ENCODE measurements at regions not wholly inside any gene's neighbourhood (a gene's known extent, or its start where the extent isn't known, plus 50 kb on each side); places are given as distances from the start of the nearest gene placed in this dataset.

DNA sequence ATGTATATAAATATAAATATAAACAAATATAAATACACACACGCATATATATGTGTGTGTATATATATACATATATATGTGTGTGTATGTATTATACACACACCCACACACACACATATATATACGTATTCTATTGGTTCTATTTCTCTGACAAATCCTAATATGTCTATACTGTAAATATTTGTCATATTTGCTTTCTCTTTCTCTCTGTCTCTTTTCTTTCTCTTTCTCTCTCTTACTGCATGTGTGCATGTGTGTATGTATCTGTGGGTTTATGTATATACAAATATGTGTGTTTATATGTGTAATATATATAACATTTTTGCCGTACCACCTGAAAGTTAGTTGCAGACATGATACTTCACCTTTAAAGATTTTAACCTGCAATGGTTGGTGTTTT is 174.2 kb upstream of the PLEKHG7 start:
- DNase-seq, result no peak

DNA sequence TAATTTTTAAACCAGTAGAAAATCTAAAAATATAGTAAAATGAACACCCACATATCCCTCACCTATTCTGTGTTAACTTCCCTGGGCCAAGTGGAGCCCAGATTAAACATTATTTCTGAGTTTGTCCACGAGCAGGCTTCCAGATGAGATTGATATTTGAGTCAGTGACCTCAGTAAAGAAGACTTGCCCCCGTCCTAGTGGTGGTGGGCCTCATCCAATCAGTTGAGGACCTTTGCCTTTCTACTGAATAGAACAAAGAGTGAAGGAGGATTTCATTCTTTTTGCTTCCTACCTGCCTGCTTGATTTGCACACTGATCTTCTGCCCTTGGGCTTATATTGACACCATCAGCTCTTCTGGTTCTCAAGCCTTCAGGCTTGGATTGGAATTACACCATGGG is 174.7 kb upstream of the PLEKHG7 start:
- DNase-seq, result no peak

DNA sequence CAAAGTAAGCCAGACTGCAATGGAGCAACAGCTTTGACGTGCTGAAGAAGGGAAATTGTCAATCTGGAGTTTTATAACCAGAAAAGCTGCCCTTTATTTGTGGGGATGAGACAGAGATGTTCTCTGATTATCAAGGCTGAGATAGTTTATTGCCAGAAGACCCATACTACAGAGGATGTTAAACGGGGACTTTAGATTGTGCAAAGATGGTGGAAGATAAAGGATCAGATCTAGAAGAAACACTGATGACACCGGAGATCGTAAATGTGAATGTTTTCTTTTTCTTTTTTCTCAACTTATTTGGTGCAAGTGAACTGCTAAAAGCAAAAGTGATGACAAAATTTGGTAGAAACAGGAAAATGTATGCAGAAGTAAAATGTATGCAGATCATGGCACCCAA is 178.3 kb upstream of the PLEKHG7 start:
- DNase-seq, result no peak

DNA sequence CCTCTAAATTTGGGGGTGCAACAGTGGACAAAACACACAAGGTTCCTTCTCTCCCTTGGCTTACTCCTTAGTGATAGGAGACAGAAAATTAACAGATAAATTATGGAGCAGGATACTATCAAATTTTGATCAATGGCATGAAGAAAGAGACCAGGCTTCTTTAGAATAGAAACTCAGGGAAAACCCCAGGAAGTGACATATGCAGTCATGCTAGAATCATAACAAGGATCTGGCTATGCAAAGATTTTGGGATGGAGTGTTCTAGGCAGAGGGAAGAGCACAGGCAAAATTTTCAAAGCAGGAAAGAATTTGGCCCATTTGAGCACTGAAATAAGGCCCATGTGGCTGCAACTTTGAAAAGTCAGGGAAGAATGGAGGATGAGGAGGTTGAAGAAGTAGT is 182.3 kb upstream of the PLEKHG7 start:
- no peak for DNase-seq

DNA sequence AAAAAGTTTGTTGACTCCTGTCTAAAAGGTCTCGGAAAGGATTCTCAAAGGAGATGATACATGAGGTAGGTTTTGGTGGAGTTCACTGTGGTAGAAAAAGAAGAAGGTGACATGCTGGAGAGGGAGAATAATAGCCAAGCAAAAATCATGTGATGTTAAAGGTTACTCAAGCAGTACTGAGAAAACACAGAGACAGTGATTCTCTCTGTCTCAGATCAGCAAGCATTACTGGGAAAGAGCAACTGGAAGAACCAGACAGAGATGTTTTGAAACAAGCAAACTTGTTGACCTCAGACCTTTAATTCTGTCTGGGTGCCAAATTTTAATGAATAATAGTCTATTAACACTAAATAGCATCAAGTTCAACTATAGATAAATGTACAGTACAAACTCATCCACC is 183.5 kb upstream of the PLEKHG7 start:
- no peak for DNase-seq

DNA sequence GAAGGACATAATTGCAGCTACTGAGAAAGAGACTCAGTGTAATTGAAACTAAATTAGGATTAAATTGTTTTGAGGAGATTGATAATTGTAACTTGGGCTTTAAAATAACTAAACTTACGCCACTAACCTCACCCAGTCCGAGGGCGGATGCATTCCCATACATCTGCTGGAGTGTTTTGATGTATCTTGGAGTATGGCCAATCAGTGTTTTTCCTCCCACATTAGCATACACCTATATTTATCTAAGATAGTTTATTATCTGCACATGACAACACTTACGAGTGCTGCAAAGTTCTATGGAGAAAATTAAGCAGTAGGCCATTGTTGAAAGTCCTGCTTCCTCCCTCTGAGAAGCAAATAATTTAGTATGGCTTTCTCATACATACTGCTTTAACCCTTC is 184.7 kb upstream of the PLEKHG7 start:
- no peak for DNase-seq

DNA sequence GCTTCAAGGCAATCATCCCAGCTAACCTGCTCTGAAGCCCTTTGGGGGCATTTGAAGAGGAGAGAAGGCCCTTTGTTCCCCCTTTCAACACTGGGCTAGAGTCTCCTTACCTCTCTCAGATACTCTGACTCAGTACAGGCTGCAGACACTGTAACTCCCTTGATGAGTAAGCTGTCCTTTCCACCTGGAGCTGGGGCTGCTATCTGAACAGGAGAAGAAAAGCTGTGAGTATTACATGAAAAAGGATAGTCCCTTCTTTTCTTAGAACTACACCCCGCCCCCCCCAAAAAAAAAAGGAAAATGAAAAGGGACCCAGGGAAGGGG is 186.6 kb upstream of the PLEKHG7 start:
- no peak for DNase-seq

DNA sequence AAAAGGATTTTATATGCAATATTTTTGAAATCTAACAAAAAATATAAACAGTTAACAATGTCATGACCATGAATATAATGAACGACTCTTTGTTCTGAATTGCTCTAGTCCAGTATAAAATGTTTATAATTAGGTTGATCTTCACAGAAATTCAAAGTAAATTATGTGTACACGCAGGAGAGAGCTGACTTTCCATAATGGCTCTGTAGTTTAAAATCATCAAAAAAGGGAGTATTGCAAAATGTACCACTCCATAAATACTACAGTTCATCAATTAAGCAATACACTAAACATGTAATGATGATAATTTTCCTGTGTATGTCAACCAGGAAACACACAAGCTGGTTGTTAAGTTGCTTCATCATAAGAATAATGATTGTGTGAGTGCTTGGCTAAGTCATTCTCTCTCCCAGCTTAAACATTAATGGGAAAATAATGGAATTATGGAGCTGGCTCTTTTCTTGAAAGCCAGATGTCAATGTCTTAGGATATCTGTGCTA is 189.5 kb upstream of the PLEKHG7 start:
- no peak for DNase-seq

DNA sequence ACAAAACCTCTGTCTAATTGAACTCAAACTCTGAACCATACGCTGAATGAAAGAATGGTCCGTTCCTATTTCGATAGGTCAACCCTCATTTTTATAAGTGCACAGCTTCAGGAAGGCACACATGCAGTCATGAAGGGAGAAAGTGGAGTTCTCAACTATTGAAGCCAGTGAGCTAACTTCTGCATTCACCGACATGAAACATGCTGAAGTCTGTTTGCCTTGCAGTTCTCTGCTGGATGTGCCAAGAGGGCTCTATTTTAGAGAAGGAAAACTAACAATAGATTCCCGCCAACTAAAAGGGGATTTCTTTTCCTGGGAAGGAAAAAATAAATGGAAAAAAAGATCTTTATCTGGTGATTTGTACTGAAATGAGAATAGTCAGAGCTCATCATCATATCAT is 191.0 kb upstream of the PLEKHG7 start:
- no peak for DNase-seq

DNA sequence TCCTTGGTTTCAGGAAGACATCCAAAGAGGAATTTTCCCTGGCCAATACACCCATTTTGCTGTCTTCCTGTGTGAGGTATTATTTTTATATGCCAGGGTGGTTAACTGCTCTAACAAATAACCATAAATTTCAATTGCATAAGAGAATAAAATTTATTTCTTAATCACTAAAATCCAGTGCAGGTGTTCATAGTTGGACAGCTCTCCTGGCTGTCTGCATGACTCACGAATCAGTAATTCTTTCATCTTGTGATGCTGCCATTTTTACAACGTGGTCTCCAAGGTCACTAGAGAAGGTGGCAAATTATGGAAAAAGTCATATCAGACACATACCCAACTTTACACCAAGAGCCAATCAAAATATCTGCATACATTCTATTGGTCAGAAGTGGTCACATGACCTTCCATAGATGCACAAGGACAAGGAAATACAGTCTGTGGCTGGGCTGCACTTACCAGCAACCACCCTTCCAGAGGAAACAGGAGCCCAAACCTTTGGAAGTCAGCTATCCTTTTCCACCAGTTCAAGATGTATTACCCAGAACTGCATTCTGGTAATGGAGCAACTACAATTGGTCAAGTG is 193.5 kb upstream of the PLEKHG7 start:
- no peak for DNase-seq

DNA sequence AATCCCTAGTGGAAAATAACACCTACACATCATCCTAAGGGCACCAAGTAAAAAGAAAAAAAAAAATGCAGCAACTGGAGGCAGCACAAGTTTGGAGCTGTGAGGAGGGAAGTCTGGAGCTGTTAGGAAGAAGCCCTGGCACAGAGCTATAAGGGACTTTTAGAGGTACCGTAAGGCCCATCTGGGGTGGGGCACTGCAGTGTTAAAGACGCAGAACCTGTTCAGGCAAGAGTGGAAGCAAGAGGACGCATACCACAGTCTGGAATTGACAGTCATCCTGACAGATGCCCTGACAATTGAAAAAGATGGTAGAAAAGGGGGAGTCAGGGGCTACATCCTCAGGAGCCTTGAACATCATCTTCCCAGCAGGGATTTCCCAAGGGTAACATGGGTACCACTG is 195.9 kb upstream of the PLEKHG7 start:
- DNase-seq, result no peak

DNA sequence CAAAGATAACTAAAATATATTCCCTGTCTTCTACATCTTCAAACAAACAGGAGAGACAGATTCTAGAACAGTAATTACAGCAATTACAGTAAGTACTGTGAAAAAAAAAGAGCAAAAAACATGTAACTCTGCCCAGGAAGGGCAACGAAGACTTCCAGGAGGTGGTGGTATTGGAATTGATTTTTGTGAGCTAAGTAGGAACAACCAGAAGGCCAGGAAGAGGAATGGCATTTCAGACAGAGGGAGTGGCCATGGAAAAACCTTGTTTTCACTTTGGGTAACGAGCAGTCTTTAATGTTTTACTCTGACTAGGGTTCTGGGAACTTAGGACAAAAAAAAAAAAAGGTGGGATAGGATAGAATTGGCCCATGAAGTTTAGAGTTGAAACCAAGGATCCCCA is 196.3 kb upstream of the PLEKHG7 start:
- DNase-seq, result no peak

DNA sequence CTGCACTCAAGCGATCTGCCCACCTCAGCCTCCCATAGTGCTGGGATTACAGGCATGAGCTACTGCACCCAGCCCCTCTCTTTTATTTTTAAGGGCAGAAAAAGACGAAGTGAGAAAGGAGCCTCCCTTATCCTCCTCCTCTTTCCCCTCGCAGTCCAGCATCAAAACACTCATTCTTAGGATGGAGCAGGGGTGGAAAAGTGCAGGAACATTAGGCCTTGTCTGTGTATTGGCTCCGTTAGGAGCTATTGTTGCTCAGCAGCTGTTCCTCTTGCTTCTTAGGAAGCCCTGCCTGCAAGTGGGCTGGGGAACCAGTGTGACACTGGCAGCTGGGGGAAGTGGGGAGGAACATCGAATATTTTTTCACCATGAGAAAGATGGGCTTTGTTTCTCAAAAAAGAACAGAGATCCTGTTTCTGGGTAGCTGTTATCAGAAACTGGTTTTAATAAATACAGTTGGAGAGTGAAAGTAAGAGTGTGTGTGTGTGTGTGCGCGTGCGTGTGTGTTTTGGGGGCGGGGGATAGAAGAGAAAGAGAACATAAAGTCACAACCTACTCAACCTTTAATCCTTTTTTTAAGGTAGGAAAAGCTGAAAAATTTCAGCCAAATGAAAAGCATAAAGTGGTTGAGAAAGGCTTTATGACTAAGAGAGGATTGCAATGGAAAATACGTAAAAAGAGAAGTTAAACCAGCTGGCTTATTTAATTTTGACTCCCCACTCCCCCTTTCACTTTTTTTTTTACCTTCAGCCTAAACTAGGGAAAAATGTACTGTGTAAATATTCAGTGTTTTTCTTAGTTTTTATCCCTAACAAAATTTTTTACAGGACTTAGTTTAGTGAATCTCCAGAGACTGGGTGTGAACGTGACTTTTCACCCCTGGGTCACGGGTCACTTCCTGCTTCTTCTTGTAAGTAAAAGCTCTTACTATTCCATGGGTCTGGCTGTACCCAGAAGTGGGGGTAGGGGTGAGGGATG is 197.2 kb upstream of the PLEKHG7 start:
- DNase-seq, result peak in 3 of 4 experiments; percentile 5 to 23 (median 11)

DNA sequence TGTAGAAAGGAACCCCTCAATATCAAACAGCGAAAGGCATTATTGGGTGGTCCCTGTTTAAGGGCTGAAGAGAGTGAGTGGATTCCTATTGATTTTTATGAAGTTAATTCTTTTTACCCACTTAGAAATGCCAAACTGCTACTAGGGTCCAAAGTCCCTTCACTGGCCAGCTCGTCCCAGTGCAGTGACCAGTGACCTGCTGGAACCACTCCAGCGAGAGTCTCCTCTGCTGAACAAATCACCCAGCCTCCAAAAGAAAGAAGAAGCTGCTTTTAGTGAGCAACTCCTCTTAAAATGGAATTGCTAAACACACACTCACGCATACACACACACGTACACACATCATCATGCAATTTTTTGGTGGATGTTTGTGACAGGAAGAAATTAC is 198.2 kb upstream of the PLEKHG7 start:
- no peak for DNase-seq

DNA sequence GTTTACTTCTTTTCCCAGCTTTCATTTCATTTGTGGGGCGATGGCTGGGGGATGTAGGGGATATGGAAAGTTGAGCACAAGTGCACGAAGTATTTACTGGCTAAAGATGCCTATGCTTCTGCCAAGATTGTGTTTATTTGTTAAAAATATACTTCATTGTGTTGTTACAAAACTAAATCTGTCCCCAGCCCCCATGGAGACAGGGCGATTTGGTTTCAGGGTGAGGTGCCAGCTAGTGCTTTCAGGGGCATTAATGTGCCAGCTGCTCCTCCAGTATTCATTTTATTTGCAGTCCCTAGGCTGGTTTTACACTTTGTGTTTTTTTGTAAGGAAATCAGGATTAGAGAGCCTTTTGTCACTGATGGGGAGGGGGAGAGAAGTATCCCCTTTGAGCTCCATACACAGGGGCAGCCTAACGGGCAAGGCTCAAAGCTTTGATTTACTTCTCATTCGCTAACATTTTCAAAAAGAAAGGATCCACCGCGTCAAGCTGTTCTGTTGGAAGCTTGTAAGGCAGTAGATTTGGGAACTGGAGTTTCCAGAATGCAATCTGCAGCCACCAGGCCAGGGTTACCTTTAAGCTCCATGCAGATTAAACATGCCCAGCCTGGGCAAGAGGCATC is 198.7 kb upstream of the PLEKHG7 start:
- no peak for DNase-seq

DNA sequence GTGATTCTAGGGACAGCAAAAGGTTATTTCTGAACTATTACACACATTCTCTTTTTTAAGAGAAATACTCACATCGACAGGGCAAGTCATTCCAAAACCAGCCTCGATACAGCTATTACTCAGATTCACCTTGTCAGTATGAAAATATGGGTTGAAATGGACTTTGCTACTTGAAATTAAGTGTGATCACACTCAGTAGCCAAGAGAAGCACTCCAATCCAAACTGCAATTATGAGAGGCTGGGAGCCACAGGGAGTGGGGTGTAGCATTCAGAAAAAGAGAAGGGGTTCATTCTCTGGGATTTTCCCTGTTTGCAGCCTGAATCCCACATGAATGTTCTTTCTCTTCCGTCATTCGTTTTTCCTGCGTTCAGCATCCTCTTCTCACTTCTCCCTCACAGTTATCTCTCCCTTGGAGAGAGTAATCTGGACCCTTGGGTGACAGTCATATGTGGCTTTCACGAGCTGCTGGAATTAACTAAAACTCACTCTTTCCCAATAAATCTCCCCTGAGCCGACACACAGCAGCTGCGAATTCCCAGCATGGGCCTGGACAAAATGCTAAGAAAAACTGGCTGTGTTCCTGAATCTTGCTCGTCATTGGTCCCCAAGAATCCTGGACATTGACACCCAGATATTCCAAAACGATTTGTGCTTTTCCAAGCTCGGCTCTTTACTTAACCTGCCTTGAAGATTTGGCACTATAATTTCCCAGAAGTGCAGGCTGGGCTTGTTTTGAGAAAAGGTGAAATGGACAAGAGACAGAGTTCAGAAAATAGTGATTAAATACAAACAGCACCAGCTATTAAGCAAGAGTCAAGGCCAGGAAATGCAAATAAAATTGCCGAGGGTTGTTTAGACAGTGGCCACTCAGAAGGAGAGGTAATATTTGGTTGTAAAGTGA is 199.5 kb upstream of the PLEKHG7 start:
- no peak for DNase-seq

DNA sequence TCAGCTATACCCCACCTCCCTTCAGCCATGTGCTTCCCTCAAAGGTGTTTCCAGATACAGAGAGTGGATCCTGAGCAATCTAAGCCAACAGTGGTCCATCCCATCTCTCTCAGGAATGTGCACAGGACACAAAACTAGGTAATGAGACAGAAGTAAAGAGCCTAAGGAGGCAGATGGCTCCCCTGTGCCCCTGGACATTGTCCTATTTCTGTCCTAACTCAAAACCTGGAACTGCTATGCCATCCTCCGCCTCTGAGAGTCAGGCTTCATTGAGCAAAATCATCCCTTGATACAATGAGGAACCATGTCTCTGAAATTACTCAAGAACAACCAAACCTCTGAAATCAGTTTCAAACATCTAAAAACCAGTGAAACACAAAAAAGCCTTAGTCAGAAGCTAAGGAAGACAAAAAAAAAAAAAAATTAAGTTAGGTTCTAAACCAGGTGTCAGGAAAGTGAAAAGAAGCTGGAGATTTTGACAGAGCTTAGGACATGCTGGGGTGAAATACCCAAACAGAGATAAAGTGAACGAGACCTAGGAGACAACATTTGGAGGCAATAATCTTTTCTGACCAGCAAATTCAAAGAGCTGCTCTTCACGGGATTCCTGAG is 200.3 kb upstream of the PLEKHG7 start:
- no peak for DNase-seq

DNA sequence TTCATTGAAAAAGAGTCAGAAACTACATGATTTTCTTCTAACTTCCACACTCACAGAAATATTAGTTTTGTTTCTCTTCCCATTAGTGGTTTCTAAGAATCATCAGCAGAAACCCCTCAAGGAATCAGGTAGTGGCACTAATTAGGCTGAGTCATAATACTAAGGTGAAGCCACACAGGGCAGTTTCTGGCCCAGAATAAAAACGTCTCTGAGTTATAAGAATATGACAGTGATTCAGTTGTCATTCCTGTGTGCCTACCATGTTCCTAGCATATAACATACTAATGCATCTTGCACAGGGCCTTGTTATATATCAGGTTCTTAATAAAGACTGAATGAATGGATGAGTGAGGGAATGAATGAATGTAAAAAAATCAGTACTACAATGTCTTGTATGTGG is 206.0 kb upstream of the PLEKHG7 start:
- DNase-seq, result no peak

DNA sequence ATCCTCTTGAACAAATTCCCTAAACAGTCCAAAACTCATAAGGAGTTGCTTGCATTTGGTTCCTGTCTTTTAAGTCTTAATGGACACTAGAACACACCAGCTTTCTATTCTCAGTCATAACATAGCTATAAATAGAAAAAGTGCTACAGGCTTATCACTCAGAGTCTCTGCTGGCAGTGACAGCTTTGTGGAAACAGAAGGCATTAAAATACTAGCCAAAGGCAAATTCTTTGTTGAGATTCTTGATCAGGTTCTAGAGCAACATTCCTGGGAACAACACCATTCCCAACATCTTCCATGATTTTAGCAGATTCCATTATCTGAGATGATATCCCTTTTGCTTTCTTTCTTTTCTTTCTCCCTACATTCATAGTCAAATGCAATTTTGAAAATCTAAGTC is 207.7 kb upstream of the PLEKHG7 start:
- no peak for DNase-seq

DNA sequence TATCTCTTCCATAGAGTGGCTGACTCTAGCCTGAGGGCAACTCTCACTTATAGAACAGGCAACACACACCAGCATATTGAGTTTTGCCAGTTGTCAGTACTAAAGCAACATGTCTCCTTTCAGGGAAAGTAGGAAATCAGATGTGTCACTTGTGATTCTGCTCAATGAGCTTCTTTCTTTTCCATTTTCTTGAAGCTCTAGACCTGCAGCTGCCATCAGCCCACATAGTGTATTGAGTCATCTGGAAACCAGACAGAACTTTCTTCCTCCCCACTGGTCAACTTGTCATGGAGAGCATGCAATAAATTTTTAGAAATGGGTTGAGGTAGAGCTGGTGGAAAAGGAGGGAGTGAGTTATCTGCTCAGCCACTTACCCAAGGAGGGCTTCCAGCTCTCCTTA is 209.0 kb upstream of the PLEKHG7 start:
- no peak for DNase-seq

DNA sequence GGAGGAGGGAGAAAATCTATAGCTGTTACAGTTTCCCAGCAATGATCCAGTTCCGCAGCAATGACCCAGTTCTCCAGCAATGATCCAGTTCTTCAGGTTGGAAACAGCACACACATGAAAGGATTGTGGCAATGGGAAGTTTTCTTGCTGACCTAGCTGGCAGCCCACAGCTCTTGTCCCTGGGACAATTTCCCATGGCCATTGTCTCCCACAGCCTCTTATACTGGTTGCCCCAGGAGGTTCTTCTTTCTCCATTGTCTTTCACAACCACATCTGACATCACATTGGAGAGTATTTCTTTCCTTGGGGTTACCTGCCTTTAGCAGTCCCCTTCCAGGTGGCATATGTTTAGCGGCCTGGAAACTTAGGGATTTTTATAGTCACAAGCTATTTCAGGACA is 209.8 kb upstream of the PLEKHG7 start:
- no peak for DNase-seq

DNA sequence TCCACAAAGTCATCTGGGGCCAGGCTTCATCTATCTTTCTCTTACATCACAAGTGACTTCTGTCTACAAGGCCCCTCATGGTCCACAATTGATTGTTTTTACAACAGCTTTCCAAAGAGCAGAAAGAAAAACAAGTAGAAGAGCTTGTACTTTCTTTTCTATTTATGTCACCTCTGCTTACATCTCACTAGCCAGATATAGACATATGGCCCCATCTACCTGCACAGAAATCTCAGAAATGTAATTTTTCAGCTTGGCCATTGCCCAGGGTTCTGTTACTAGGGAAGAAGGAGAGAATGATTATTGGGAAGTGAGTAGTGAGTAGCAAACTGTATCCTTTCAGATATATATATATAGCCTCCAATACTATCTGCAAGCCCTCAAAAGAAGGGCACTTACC is 210.5 kb upstream of the PLEKHG7 start:
- no peak for DNase-seq

DNA sequence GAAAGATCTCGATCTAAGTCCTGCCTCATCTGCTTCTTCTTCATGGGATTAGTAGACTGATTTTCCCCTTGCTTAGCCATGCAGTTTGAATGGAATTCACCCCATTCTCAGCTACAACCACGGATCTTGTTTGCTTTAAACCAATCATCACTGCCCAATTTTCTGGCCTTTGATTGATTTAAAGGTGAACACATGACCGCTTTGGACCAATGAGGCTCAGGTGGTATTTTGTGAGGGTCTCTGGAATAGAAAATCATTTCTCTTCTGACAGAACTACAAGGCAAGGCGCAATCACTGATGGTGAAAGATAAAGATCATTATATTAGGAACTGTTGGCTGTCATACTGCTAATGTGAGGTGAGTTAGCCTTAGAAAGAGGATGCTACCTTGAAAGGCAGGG is 213.0 kb upstream of the PLEKHG7 start:
- no peak for DNase-seq

Data from activated naive CD4-positive, alpha-beta T cell (primary cell).